NB4 (cell line): ENCODE measurements at regions not wholly inside any gene's neighbourhood (a gene's known extent, or its start where the extent isn't known, plus 50 kb on each side); places are given as distances from the start of the nearest gene placed in this dataset.

Experiments used
- DNase-seq: peaks from one replicate; pipeline ENCODE4 v3.0.0; 2010; ENCODE audit warnings: low read depth
- H3K4me3 ChIP-seq: one replicate; pipeline ENCODE4 v1.5.1; 2011; ENCODE audit warnings: mild to moderate bottlenecking, low read depth, low read length, moderate library complexity
- MAX ChIP-seq: IDR thresholded peaks from 2 replicates; pipeline ENCODE4 v1.6.1; 2011; ENCODE audit warnings: low read depth, low read length
- MYC ChIP-seq: IDR thresholded peaks from 2 replicates; pipeline ENCODE4 v1.6.1; 2011; ENCODE audit warnings: low read depth, low read length
- POLR2A ChIP-seq: IDR thresholded peaks from 2 replicates; pipeline ENCODE4 v1.6.1; 2011; ENCODE audit warnings: mild to moderate bottlenecking; ENCODE audit not compliant: insufficient read length; ENCODE audit errors: extremely low read depth
- TF ChIP-seq, protein P1 (sequence below): IDR thresholded peaks from one replicate; pipeline ENCODE4 v1.5.1; 2012; ENCODE audit warnings: low read depth, low read length

DNA sequence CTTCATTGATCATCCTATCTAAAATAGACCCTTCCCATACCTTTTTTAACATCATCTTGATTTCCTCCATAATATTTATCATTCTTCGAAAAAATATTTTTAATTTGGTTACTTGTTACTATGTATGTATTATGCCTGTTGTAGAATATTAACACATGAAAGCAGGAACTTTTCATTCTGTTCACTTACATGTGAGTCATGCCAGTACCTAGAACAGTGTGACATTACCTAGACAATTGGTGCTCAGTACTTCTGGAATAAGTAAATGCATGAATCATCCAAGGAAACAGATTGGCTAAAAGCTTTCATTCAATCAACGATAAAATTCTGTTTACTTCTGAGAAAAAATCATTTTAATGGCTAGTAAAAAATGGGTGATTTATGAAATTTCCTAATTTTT, 76.4 kb downstream of the CXXC4 start:
- no peak for DNase-seq
- H3K4me3 ChIP-seq = no peak overlapping the region
- TF ChIP-seq, protein P1, sequence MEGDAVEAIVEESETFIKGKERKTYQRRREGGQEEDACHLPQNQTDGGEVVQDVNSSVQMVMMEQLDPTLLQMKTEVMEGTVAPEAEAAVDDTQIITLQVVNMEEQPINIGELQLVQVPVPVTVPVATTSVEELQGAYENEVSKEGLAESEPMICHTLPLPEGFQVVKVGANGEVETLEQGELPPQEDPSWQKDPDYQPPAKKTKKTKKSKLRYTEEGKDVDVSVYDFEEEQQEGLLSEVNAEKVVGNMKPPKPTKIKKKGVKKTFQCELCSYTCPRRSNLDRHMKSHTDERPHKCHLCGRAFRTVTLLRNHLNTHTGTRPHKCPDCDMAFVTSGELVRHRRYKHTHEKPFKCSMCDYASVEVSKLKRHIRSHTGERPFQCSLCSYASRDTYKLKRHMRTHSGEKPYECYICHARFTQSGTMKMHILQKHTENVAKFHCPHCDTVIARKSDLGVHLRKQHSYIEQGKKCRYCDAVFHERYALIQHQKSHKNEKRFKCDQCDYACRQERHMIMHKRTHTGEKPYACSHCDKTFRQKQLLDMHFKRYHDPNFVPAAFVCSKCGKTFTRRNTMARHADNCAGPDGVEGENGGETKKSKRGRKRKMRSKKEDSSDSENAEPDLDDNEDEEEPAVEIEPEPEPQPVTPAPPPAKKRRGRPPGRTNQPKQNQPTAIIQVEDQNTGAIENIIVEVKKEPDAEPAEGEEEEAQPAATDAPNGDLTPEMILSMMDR = no peak
- no peak for TF ChIP-seq MYC
- TF ChIP-seq POLR2A = no peak
- no peak for TF ChIP-seq MAX

GRCh38 chr4:104417357-104417882, 77.3 kb downstream of the CXXC4 start:
- TF ChIP-seq, protein P1 = no peak
- TF ChIP-seq POLR2A (no peak), MAX (no peak), MYC (no peak)
- no peak for DNase-seq
- no peak overlapping the region for H3K4me3 ChIP-seq

DNA sequence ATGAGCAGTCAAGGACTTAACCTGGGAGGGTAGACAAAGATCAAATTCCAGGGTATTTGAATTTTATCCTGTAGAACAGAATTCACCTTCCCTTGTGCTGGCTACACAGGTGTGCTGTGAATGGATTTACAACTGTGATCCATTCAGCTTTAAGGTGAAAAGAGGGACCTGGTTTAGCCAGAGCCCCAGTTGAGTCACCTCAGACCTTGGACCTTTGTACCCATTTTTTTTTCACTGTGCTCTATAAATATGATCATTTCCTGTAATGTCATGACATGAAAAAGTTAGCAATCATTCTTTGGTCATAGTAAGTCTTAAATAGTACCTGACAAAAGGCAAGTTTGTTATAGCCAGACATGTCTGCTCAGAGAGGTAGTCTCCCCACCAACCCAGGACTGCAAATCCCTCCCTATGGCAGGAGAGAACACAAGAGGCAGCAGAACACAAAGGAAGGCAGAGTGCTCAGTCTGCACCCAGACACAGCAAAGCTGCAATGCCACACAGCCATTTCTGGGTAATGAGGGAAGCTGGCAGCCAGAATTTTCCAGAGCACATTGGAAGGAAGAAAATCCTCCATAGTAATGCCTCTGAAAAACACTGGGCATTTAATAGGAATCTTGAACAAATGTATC, 77.9 kb downstream of the CXXC4 start:
- no peak for DNase-seq
- no peak for TF ChIP-seq POLR2A
- TF ChIP-seq, protein P1 = no peak
- TF ChIP-seq MAX = no peak
- no peak for TF ChIP-seq MYC
- H3K4me3 ChIP-seq = no peak overlapping the region

GRCh38 chr4:104413487-104413886, 81.2 kb downstream of the CXXC4 start:
- no peak overlapping the region for H3K4me3 ChIP-seq
- no peak for DNase-seq
- no peak for TF ChIP-seq MAX
- TF ChIP-seq, protein P1 = no peak
- TF ChIP-seq MYC = no peak
- TF ChIP-seq POLR2A = no peak

DNA sequence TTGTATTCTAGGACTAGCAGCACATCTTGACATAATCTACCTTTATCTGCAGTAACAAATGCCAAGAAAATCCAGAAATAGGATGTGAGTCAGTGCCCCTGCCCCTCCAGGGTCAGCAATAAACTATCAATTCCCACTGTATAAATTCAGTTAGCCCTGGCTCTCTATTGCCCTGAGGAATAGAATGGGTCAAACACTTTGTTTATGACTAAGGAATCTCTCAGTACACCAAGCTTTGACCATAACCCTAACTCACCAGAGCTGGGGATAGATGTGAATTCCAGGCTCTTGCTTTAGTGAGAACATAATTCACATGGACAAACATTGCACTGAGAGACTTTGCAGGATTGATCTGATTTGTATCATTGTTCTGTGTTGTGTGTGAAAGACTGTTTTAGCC, 82.3 kb downstream of the CXXC4 start:
- DNase-seq = no peak
- TF ChIP-seq MAX (no peak), POLR2A (no peak), MYC (no peak)
- TF ChIP-seq, protein P1 = no peak
- no peak overlapping the region for H3K4me3 ChIP-seq

DNA sequence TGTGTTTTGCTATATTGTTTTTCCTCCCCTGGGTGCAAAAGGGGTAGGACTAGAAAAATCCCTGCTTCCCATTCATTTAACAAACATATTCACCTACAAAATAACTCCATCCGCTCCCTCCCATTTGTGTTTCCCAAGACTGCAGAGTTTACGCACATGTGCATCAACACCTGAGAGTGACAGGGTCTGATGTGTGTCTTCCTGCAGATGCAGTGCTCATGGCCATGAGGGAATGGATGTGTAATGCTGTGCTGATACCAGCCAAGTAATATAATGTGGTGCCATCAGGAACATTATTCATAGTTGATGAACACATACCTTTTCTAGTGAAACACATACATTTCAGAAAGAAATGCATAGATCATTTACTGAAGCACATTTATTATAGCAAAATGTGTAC, 83.2 kb downstream of the CXXC4 start:
- no peak for TF ChIP-seq POLR2A
- no peak for TF ChIP-seq MYC
- TF ChIP-seq MAX = no peak
- TF ChIP-seq, protein P1 = no peak
- H3K4me3 ChIP-seq = no peak overlapping the region
- no peak for DNase-seq
